ENCODE measurements at regions not wholly inside any gene's neighbourhood (a gene's known extent, or its start where the extent isn't known, plus 50 kb on each side); places are given as distances from the start of the nearest gene placed in this dataset.

GRCh38 chr18:10312326-10313015, 142.0 kb upstream of the APCDD1 start:
- Histone ChIP-seq H3K56ac (ENCODE audit: insufficient read length, low read depth, low read length) (no peak overlapping the region), H3K79me1 (ENCODE audit: insufficient read depth, low read depth, low read length, poor library complexity, severe bottlenecking) (no peaks in the 10 kb centered on the region)

More at GRCh38 chr18:10312326-10313015, 142.0 kb upstream of the APCDD1 start:
- Histone ChIP-seq H2BK15ac (ENCODE audit: low read depth, low read length) (no peak overlapping the region), H3K79me2 (ENCODE audit: insufficient read depth, low read length) (no peaks in the 10 kb centered on the region), H3K27me3 (ENCODE audit: insufficient read depth, low read length) (no peaks in the 10 kb centered on the region), H4K5ac (ENCODE audit: insufficient read length, low read depth, low read length) (no peak overlapping the region), H3K27ac (ENCODE audit: insufficient read length, low read depth, low read length) (no peak overlapping the region), H3K23me2 (ENCODE audit: insufficient read length, low read depth, low read length, poor library complexity, severe bottlenecking) (no peaks in the 10 kb centered on the region), H3K9me3 (ENCODE audit: control insufficient read depth, low read depth, low read length) (no peaks in the 10 kb centered on the region), H2BK20ac (ENCODE audit: low read depth, low read length, poor library complexity, severe bottlenecking) (no peak overlapping the region), H4K20me1 (ENCODE audit: control insufficient read depth, insufficient read depth, insufficient read length) (no peaks in the 10 kb centered on the region), H3K9ac (ENCODE audit: extremely low read depth, insufficient read length, low read length) (no peak overlapping the region), H2BK5ac (ENCODE audit: insufficient read length, low read length) (no peak overlapping the region), H3K4ac (ENCODE audit: low read depth, low read length) (no peak overlapping the region), H2AK5ac (ENCODE audit: insufficient read length, low read length) (no peak overlapping the region), H3K18ac (ENCODE audit: insufficient read length, low read depth, low read length) (no peak overlapping the region), H2BK12ac (ENCODE audit: insufficient read length, low read depth, low read length) (no peak overlapping the region), H4K91ac (ENCODE audit: insufficient read length, low read depth, low read length) (no peak overlapping the region), H3K4me1 (ENCODE audit: insufficient read depth, low read length) (peaks cover under 1% of the 10 kb centered on the region; the same call in 1 of the 2 replicates), H3T11ph (ENCODE audit: low read length) (no peak overlapping the region), H2AFZ (ENCODE audit: low read length) (no peak overlapping the region), H3K23ac (ENCODE audit: insufficient read length, low read depth, low read length) (no peak overlapping the region), H3K14ac (ENCODE audit: insufficient read depth, low read length) (no peak overlapping the region), H4K8ac (replicated peaks; ENCODE audit: insufficient read length, low read depth, low read length) (no peak overlapping the region), H2BK120ac (ENCODE audit: low read depth, low read length, poor library complexity, severe bottlenecking) (no peak overlapping the region), H3K4me2 (ENCODE audit: insufficient read depth, insufficient read length, low read length) (no peak overlapping the region)
- H3K9me3 Mint-ChIP-seq: peaks cover 8 to 12% of the 10 kb centered on the region in 2 experiments; a peak in 3 of 5 replicates
- no peak for DNase-seq
- peak overlapping the region in 1 of 3 experiments; percentile 12; a peak in 1 of 7 replicates for H3K27ac Mint-ChIP-seq
- peaks cover 7 to 8% of the 10 kb centered on the region in 2 experiments for H3K4me1 Mint-ChIP-seq
- no peak for TF ChIP-seq CTCF (conservative IDR thresholded peaks at IDR 0.05)
- H3K27me3 Mint-ChIP-seq (ENCODE audit: low read depth): no peaks in the 10 kb centered on the region; the same call in 1 of the 2 replicates
- H3K4me3 Mint-ChIP-seq: no peak overlapping the region
- WGBS (ENCODE audit: extremely low coverage, insufficient read length, low lambda C conversion rate): no CpG with 5 or more reads among the region's 5 CpGs
- H3K36me3 Mint-ChIP-seq (ENCODE audit: insufficient read depth in 1 of 3, low read depth in 3 of 3): peaks cover 0 to 9% (median 0%) of the 10 kb centered on the region in 3 experiments; a peak in 2 of 7 replicates

Measured in H9 (cell line).